Hepatocyte (in vitro differentiated cells): ENCODE measurements at regions not wholly inside any gene's neighbourhood (a gene's known extent, or its start where the extent isn't known, plus 50 kb on each side); places are given as distances from the start of the nearest gene placed in this dataset.

ENCODE experiments used
- CTCF ChIP-seq: fragments of 200-600 bp; sonication (generic); IDR thresholded peaks from 2 replicates; pipeline ENCODE4 v1.5.1; 2016; ENCODE audit warnings: antibody characterized with exemption, mild to moderate bottlenecking; ENCODE audit not compliant: poor library complexity
- EZH2 ChIP-seq: fragments of 200-600 bp; sonication (generic); IDR thresholded peaks from 2 replicates; pipeline ENCODE4 v1.6.1; 2016; ENCODE audit warnings: antibody characterized with exemption, mild to moderate bottlenecking, borderline replicate concordance
- EZH2phosphoT487 ChIP-seq: fragments of 200-600 bp; sonication (generic); IDR thresholded peaks from one replicate; pipeline ENCODE4 v1.6.1; 2018; ENCODE audit warnings: antibody characterized with exemption, mild to moderate bottlenecking, low read depth, moderate library complexity; ENCODE audit not compliant: unreplicated experiment, severe bottlenecking

GRCh38 chr5:74506119-74506518 is 134.4 kb downstream of the ENC1 start:
- no peak for TF ChIP-seq CTCF
- TF ChIP-seq EZH2, result no peak
- TF ChIP-seq EZH2phosphoT487, result no peak
